PC-3 (cell line): ENCODE measurements at regions not wholly inside any gene's neighbourhood (a gene's known extent, or its start where the extent isn't known, plus 50 kb on each side); places are given as distances from the start of the nearest gene placed in this dataset.

Source experiments
- EZH2 ChIP-seq: fragments of 300-600 bp; sonication (generic); IDR thresholded peaks from one replicate; pipeline ENCODE4 v1.6.1; 2017; ENCODE audit warnings: antibody characterized with exemption, mild to moderate bottlenecking, low read length; ENCODE audit not compliant: unreplicated experiment
- EZH2phosphoT487 ChIP-seq: fragments of 300-600 bp; sonication (generic); IDR thresholded peaks from 2 replicates; pipeline ENCODE4 v1.6.1; 2018; ENCODE audit warnings: mild to moderate bottlenecking, antibody characterized with exemption, low read length, borderline replicate concordance

DNA sequence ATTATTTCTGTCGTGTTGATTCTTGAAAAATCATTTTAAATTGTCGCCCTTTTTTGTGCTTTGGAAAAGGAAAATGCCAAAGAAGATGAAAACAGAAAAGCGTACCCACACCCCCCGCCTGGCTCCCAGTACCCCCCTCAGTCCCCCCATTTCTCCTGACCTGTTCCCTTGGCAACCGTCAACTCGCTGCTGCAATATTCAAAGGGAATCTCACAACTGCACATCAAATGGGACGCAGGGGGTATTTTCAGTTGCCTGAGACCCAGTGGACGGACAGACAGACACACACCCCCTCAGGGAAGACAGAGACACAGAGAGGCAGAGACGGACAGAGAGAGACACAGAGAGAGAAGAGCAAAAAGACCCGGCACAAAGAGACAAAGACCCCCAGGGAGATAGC lies 83.5 kb upstream of the PRR20G start:
- TF ChIP-seq EZH2phosphoT487 (no peak), EZH2 (no peak)
